GM18951 (cell line): ENCODE measurements at regions not wholly inside any gene's neighbourhood (a gene's known extent, or its start where the extent isn't known, plus 50 kb on each side); places are given as distances from the start of the nearest gene placed in this dataset.

Experiments
- POLR2A ChIP-seq: IDR thresholded peaks from 4 replicates; pipeline ENCODE4 v1.6.1; 2011; ENCODE audit warnings: mild to moderate bottlenecking; ENCODE audit not compliant: insufficient read length, insufficient read depth; ENCODE audit errors: extremely low read depth
- in situ Hi-C: fragments of 300-500 bp; cut with MboI; formaldehyde crosslinking; loops from one replicate; pipeline ENCODE4 v1.12.0; 2022; ENCODE audit warnings: low sequenced_read_pairs, mixed read lengths, inconsistent platforms; ENCODE audit not compliant: unreplicated experiment

GRCh38 chr3:81326245-81326644 is 435.2 kb downstream of the GBE1 start:
- no peak for TF ChIP-seq POLR2A
- in situ Hi-C loops = no loop called here

GRCh38 chr3:81320862-81321261 is 440.6 kb downstream of the GBE1 start:
- TF ChIP-seq POLR2A = no peak
- in situ Hi-C loops = no loop called here

- in situ Hi-C loops = no loop called here
- no peak for TF ChIP-seq POLR2A
Observed at GRCh38 chr3:81315030-81315429, 446.4 kb downstream of the GBE1 start.

GRCh38 chr3:81311321-81311720 is 450.1 kb downstream of the GBE1 start:
- in situ Hi-C loops = no loop called here
- TF ChIP-seq POLR2A = no peak

GRCh38 chr3:81308306-81308705 is 453.1 kb downstream of the GBE1 start:
- TF ChIP-seq POLR2A = no peak
- in situ Hi-C loops = no loop called here

- no peak for TF ChIP-seq POLR2A
- in situ Hi-C loops = no loop called here
Observed at GRCh38 chr3:81307221-81307620, 454.2 kb downstream of the GBE1 start.

- in situ Hi-C loops = no loop called here
- TF ChIP-seq POLR2A = no peak
Observed at GRCh38 chr3:81303321-81303720, 458.1 kb downstream of the GBE1 start.

GRCh38 chr3:81302045-81302444 is 459.4 kb downstream of the GBE1 start:
- in situ Hi-C loops = no loop called here
- TF ChIP-seq POLR2A = no peak

GRCh38 chr3:81301230-81301629 is 460.2 kb downstream of the GBE1 start:
- no peak for TF ChIP-seq POLR2A
- in situ Hi-C loops = no loop called here

GRCh38 chr3:81300324-81300927 is 461.0 kb downstream of the GBE1 start:
- no peak for TF ChIP-seq POLR2A
- in situ Hi-C loops = no loop called here

- no peak for TF ChIP-seq POLR2A
- in situ Hi-C loops = no loop called here
Observed at GRCh38 chr3:81299481-81299880, 462.0 kb downstream of the GBE1 start.

- no peak for TF ChIP-seq POLR2A
- in situ Hi-C loops = no loop called here
Observed at GRCh38 chr3:81295906-81296577, 465.4 kb downstream of the GBE1 start.

GRCh38 chr3:81293156-81293555 is 468.3 kb downstream of the GBE1 start:
- TF ChIP-seq POLR2A = no peak
- in situ Hi-C loops = no loop called here

- no peak for TF ChIP-seq POLR2A
- in situ Hi-C loops = no loop called here
Observed at GRCh38 chr3:81291586-81291985, 469.9 kb downstream of the GBE1 start.
